Heart left ventricle (tissue), 16 donors: ENCODE measurements at regions not wholly inside any gene's neighbourhood (a gene's known extent, or its start where the extent isn't known, plus 50 kb on each side); places are given as distances from the start of the nearest gene placed in this dataset.

Experiments used
- ATAC-seq, 4 donors: fragments of 200-7000 bp; cut with Tn5 transposase; one replicate each; pipeline ENCODE4 v1.9.1; 2020 to 2022; ENCODE audit warnings: moderate library complexity in 4 of 4, mild to moderate bottlenecking in 3 of 4, moderate number of reproducible peaks in 1 of 4
- DNase-seq, 5 donors: peaks; one replicate each; pipeline ENCODE4 v3.0.0-alpha.2; 2020
- H3K27ac ChIP-seq, 12 donors: fragments of 200-600 bp; sonication (generic) in 4 of 12; one replicate each; pipeline versions ENCODE4 v1.5.0 to v1.8.0; 2016 to 2022; ENCODE audit warnings: mild to moderate bottlenecking in 2 of 12
- H3K27me3 ChIP-seq, 9 donors: fragments of 200-600 bp; sonication (generic) in 2 of 9; one replicate each; pipeline versions ENCODE4 v1.5.1 to v1.8.0; 2016 to 2022; ENCODE audit warnings: mild to moderate bottlenecking in 3 of 9
- H3K36me3 ChIP-seq, 9 donors: fragments of 200-600 bp; sonication (generic) in 2 of 9; one replicate each; pipeline versions ENCODE4 v1.5.0 to v1.8.0; 2018 to 2022; ENCODE audit warnings: mild to moderate bottlenecking in 2 of 9
- H3K4me1 ChIP-seq, 12 donors: fragments of 200-600 bp; sonication (generic) in 4 of 12; one replicate each; pipeline versions ENCODE4 v1.5.0 to v1.8.0; 2016 to 2022; ENCODE audit warnings: mild to moderate bottlenecking in 3 of 12
- H3K4me3 ChIP-seq, 12 donors: fragments of 200-600 bp; sonication (generic) in 4 of 12; one replicate each; pipeline versions ENCODE4 v1.5.0 to v1.8.0; 2017 to 2022; ENCODE audit warnings: mild to moderate bottlenecking in 9 of 12, moderate library complexity in 4 of 12
- H3K9me3 ChIP-seq, 12 donors: fragments of 200-600 bp; sonication (generic) in 4 of 12; one replicate each; pipeline versions ENCODE4 v1.5.0 to v1.8.0; 2016 to 2022; ENCODE audit warnings: mild to moderate bottlenecking in 1 of 12
- POLR2A ChIP-seq, 2 donors: fragments of 450-650 bp; IDR thresholded peaks; one replicate each; pipeline ENCODE4 v1.6.1; 2017; ENCODE audit warnings: antibody characterized with exemption in 2 of 2, mild to moderate bottlenecking in 2 of 2, moderate library complexity in 2 of 2
- WGBS, 4 donors: extraction: QIAGEN DNeasy Blood & Tissue Kit in 2 of 4; methylation state at CpG; one replicate each; pipeline versions ENCODE4 v1.1.5 to v1.1.7; 2013 to 2018; 5-methylcytosine and 5-hydroxymethylcytosine counted together
- intact Hi-C, 10 donors: fragments of 100-400 bp; cut with DNase I; formaldehyde crosslinking; loops; one replicate each; pipeline versions ENCODE4 v1.11.1 to v1.14.2; 2022
- TF ChIP-seq, protein P1 (sequence below), 12 donors: fragments of 200-600 bp; sonication (generic) in 4 of 12; IDR thresholded peaks; one replicate each; pipeline versions ENCODE4 v1.5.0 to v1.8.0; 2018 to 2022; ENCODE audit warnings: antibody characterized with exemption in 12 of 12, mild to moderate bottlenecking in 5 of 12
- donor health status: ischemic (EF 13 %, LVEDD 7.1; RV severe dilation, severe dysfunction).
- donor health status: healthy with polysubstance abuse.
- donor health status: DM: no; HTN: yes; CAD: no.
- donor health status: DM: no; HTN: no; CAD: no.
- donor health status: ischemic (EF 25% LVEDD 6.9; RV normal size, moderate dysfunction).
- donor health status: ischemic (EF 25% LVEDD 5.7; RV mildly dilated, moderate dysfunction).
- donor health status: healthy.
- donor health status: DM: yes; HTN: yes; CAD: no.
- donor health status: ischemic (EF 35%, LVEDD 5.7; RV mildly dilated, moderate dysfunction).
- donor health status: nonischemic (EF 11% LVEDD 7.7; RV severe dilation, severe dysfunction).
- donor health status: DM: yes; HTN: yes; CAD: no.
- donor health status: PGD.
- donor health status: ischemic (EF 29% LVEDD 5.4; RV normal size, mild dysfunction).
- donor health status: nonischemic (EF 23%, LVEDD 6.1; RV moderate dilation, normal function).

DNA sequence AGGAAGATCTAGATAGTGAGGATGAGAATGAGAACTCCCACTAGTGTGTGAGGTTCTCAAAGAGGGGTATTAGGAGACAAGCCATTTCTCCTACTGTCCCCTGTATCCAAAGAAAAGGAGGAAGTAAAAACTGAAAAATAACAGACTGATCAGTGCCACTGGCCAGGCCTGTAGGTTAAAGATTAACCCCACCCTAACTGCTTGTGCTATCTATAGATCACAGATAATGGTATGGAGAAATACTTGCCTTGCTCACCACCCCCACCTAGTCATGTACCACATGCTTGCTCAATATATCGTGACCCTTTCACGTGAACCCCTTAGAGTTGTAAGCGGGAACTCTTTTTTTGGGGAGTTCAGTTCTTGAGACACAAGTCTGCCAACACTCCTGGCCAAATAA lies 519.7 kb upstream of the FRG2C start:
- Histone ChIP-seq H3K4me3 (no peak overlapping the region), H3K27me3 (no peaks in the 10 kb centered on the region), H3K36me3 (no peaks in the 10 kb centered on the region), H3K9me3 (no peaks in the 10 kb centered on the region), H3K4me1 (no peaks in the 10 kb centered on the region), H3K27ac (no peak overlapping the region)
- TF ChIP-seq, protein P1, sequence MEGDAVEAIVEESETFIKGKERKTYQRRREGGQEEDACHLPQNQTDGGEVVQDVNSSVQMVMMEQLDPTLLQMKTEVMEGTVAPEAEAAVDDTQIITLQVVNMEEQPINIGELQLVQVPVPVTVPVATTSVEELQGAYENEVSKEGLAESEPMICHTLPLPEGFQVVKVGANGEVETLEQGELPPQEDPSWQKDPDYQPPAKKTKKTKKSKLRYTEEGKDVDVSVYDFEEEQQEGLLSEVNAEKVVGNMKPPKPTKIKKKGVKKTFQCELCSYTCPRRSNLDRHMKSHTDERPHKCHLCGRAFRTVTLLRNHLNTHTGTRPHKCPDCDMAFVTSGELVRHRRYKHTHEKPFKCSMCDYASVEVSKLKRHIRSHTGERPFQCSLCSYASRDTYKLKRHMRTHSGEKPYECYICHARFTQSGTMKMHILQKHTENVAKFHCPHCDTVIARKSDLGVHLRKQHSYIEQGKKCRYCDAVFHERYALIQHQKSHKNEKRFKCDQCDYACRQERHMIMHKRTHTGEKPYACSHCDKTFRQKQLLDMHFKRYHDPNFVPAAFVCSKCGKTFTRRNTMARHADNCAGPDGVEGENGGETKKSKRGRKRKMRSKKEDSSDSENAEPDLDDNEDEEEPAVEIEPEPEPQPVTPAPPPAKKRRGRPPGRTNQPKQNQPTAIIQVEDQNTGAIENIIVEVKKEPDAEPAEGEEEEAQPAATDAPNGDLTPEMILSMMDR (IDR thresholded peaks at IDR 0.05), result no peak
- TF ChIP-seq POLR2A (IDR thresholded peaks at IDR 0.05), result no peak
- intact Hi-C loops, result no loop called here
- DNase-seq, result no peak
- 90 to 97% (median 96%) methylated on average over 3 of the region's 3 CpGs for WGBS, 4 donors
- no peak for ATAC-seq

GRCh38 chr3:75171630-75172230 lies 492.4 kb upstream of the FRG2C start:
- Histone ChIP-seq H3K27ac (no peak overlapping the region), H3K4me3 (no peak overlapping the region), H3K9me3 (no peaks in the 10 kb centered on the region), H3K27me3 (peaks cover 0 to 13% (median 0%) of the 10 kb centered on the region in 9 donors), H3K36me3 (no peaks in the 10 kb centered on the region), H3K4me1 (no peaks in the 10 kb centered on the region)
- intact Hi-C loops, result loop anchor here in 4 of 10 donors (5.0 to 10.0 kb wide), 3 partner anchors 907 to 1304 kb away; no protein-coding TSS in a partner anchor
- ATAC-seq (no peak), DNase-seq (no peak)
- WGBS, 4 donors, result 30 to 42% (median 37%) methylated on average over 2 of the region's 2 CpGs
- no peak for TF ChIP-seq POLR2A (IDR thresholded peaks at IDR 0.05)
- TF ChIP-seq, protein P1 (IDR thresholded peaks at IDR 0.05), result peak in 8 of 12 donors; percentile 7 to 47 (median 33)

DNA sequence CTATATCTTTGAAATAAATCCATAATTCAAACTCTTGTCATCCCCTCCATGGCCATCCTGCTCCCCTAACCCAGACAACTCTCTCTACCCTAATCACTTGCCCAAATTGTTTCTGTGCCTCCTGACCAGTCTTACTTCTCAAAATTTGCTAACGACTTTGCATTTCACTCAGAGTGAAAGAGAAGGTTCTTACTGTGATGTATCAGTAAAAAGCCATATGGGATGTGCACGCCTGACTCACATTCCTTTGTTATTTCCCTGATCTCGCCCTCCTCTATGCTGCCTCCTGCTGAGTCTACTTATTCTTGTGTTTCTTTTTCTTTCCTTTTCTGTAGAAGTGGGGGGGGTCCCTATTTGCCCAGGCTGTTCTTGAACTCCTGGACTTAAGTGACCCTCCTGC lies 487.2 kb upstream of the FRG2C start:
- intact Hi-C loops, result loop anchor here in 2 of 10 donors (10.0 kb wide), 2 partner anchors 912 to 1302 kb away; no protein-coding TSS in a partner anchor
- no peak overlapping the region for H3K27ac ChIP-seq
- H3K9me3 ChIP-seq, result no peaks in the 10 kb centered on the region
- TF ChIP-seq POLR2A (IDR thresholded peaks at IDR 0.05), result no peak
- TF ChIP-seq, protein P1 (IDR thresholded peaks at IDR 0.05), result no peak
- DNase-seq (no peak), ATAC-seq (no peak)
- no peaks in the 10 kb centered on the region for H3K36me3 ChIP-seq
- 51 to 55% (median 53%) methylated on average over 3 of the region's 3 CpGs for WGBS, 4 donors
- H3K27me3 ChIP-seq, result peaks cover 0 to 13% (median 0%) of the 10 kb centered on the region in 9 donors
- no peaks in the 10 kb centered on the region for H3K4me1 ChIP-seq
- no peak overlapping the region for H3K4me3 ChIP-seq

DNA sequence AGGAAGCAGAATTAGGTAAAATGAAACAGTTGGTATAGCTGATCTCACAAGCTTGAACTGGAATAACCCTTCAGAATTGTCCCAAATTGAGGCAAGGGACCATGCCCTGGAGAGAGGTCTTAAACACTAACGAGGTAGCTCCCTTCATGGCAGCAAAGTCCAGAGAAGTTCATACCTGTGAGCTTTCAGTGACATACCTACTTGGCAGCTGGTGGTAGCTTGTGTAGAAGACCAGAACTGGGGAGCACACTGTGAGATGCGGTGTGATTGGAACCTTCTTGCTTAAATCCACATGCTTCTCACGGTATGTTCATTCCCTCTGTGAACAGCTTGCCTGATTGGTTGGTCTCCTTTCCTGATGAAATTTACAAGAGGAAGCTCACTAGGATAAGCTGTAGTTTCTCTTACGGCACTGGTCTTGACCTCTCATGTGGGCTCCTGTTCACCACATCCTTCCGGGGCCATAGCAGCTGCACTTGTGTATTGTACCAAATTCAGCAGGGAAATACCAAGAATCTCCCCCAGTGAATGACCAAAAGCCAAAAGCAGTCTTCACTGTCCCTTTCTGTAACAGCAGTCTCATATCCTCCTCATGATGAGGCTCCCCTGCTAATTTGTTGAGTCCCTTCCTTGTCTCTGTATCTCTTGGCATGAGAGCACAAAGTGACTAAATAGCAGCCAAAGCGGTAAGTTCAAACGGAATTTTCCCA lies 483.7 kb upstream of the FRG2C start:
- H3K9me3 ChIP-seq, result no peaks in the 10 kb centered on the region
- intact Hi-C loops, result no loop called here
- WGBS, 4 donors, result 66 to 79% (median 72%) methylated on average over 7 of the region's 7 CpGs
- H3K27ac ChIP-seq, result no peak overlapping the region
- peaks cover 0 to 5% (median 0%) of the 10 kb centered on the region in 9 donors for H3K27me3 ChIP-seq
- no peak for DNase-seq
- H3K4me1 ChIP-seq, result no peaks in the 10 kb centered on the region
- H3K36me3 ChIP-seq, result no peaks in the 10 kb centered on the region
- no peak for ATAC-seq
- TF ChIP-seq, protein P1 (IDR thresholded peaks at IDR 0.05), result no peak
- TF ChIP-seq POLR2A (IDR thresholded peaks at IDR 0.05), result no peak
- H3K4me3 ChIP-seq, result no peak overlapping the region
